Activated CD4-positive, alpha-beta T cell treated with anti-CD3 and anti-CD28 coated beads, Interleukin-2, amount 10 ng/mL, durations not matched to agents 24 days and 14 days (primary cell): ENCODE measurements at regions not wholly inside any gene's neighbourhood (a gene's known extent, or its start where the extent isn't known, plus 50 kb on each side); places are given as distances from the start of the nearest gene placed in this dataset.

ENCODE experiments used
- DNase-seq: peaks from one replicate; pipeline ENCODE4 v3.0.0; 2022
- H3K27ac Mint-ChIP-seq: one replicate; pipeline ENCODE4 v1.8.0; 2022; ENCODE audit warnings: mild to moderate bottlenecking, mixed read lengths
- H3K27me3 Mint-ChIP-seq: one replicate; pipeline ENCODE4 v1.8.0; 2022; ENCODE audit warnings: mixed read lengths
- H3K36me3 Mint-ChIP-seq: one replicate; pipeline ENCODE4 v1.8.0; 2022; ENCODE audit warnings: low read depth, mild to moderate bottlenecking, mixed read lengths
- H3K4me1 Mint-ChIP-seq: one replicate; pipeline ENCODE4 v1.8.0; 2021; ENCODE audit warnings: mixed read lengths
- H3K4me3 Mint-ChIP-seq: one replicate; pipeline ENCODE4 v1.8.0; 2022; ENCODE audit warnings: mild to moderate bottlenecking, moderate library complexity, mixed read lengths
- H3K9me3 Mint-ChIP-seq: one replicate; pipeline ENCODE4 v1.8.0; 2021; ENCODE audit warnings: mixed read lengths
- intact Hi-C: fragments of 100-400 bp; cut with micrococcal nuclease; formaldehyde crosslinking; loops from one replicate; pipeline ENCODE4 v1.15.1; 2023

- H3K36me3 Mint-ChIP-seq: no peaks in the 10 kb centered on the region
- DNase-seq: no peak
- no peak overlapping the region for H3K4me3 Mint-ChIP-seq
- H3K4me1 Mint-ChIP-seq: no peaks in the 10 kb centered on the region
- intact Hi-C loops: no loop called here
- H3K27me3 Mint-ChIP-seq: no peaks in the 10 kb centered on the region
- no peak overlapping the region for H3K27ac Mint-ChIP-seq
- no peaks in the 10 kb centered on the region for H3K9me3 Mint-ChIP-seq
Observed at GRCh38 chr4:98210281-98210680, 50.9 kb upstream of the RAP1GDS1 start.

- Mint-ChIP-seq H3K27me3 (no peaks in the 10 kb centered on the region), H3K36me3 (no peaks in the 10 kb centered on the region), H3K27ac (no peak overlapping the region), H3K4me3 (no peak overlapping the region), H3K4me1 (no peaks in the 10 kb centered on the region), H3K9me3 (no peaks in the 10 kb centered on the region)
- DNase-seq: no peak
- intact Hi-C loops: no loop called here
Observed at GRCh38 chr4:98209111-98209510, 52.1 kb upstream of the RAP1GDS1 start.

GRCh38 chr4:98204236-98204553 lies 57.0 kb upstream of the RAP1GDS1 start:
- Mint-ChIP-seq H3K27ac (no peak overlapping the region), H3K9me3 (peaks cover 6% of the 10 kb centered on the region), H3K27me3 (no peaks in the 10 kb centered on the region), H3K4me1 (peaks cover 9% of the 10 kb centered on the region), H3K36me3 (no peaks in the 10 kb centered on the region), H3K4me3 (no peak overlapping the region)
- no peak for DNase-seq
- intact Hi-C loops: no loop called here

- no peaks in the 10 kb centered on the region for H3K27me3 Mint-ChIP-seq
- peaks cover 6% of the 10 kb centered on the region for H3K9me3 Mint-ChIP-seq
- DNase-seq: no peak
- peak overlapping the region; percentile 50 for H3K4me3 Mint-ChIP-seq
- no peak overlapping the region for H3K27ac Mint-ChIP-seq
- peaks cover 9% of the 10 kb centered on the region for H3K4me1 Mint-ChIP-seq
- no peaks in the 10 kb centered on the region for H3K36me3 Mint-ChIP-seq
- intact Hi-C loops: no loop called here
Observed at GRCh38 chr4:98203332-98204235, 57.6 kb upstream of the RAP1GDS1 start.

DNA sequence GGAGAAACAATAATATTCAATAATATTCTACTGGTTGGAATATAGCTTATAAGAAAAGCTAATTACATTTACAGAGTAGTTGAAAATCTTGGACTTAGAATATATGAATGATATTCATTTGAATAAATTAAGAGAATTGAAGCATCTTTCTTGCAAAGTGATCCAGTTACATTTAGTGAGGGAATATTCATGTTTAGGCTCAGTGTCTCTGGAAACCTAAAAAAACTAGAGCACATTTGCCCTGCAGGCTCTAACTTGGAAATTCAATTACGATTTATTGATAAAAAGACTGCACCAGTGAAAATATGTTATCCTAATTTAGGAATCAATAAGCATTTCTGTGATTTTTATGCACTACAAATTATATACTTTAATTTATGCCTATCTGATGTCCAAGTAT lies 58.3 kb upstream of the RAP1GDS1 start:
- Mint-ChIP-seq H3K9me3 (peaks cover 6% of the 10 kb centered on the region), H3K27ac (no peak overlapping the region), H3K4me1 (peaks cover 9% of the 10 kb centered on the region), H3K27me3 (no peaks in the 10 kb centered on the region), H3K36me3 (no peaks in the 10 kb centered on the region), H3K4me3 (no peak overlapping the region)
- no peak for DNase-seq
- intact Hi-C loops: no loop called here

GRCh38 chr4:98199247-98199646 lies 56.0 kb upstream of the STPG2 start:
- no peaks in the 10 kb centered on the region for H3K27me3 Mint-ChIP-seq
- peaks cover 9% of the 10 kb centered on the region for H3K4me1 Mint-ChIP-seq
- H3K27ac Mint-ChIP-seq: no peak overlapping the region
- intact Hi-C loops: no loop called here
- peaks cover 9% of the 10 kb centered on the region for H3K9me3 Mint-ChIP-seq
- H3K4me3 Mint-ChIP-seq: no peak overlapping the region
- no peak for DNase-seq
- H3K36me3 Mint-ChIP-seq: no peaks in the 10 kb centered on the region

GRCh38 chr4:98195005-98195404 lies 51.7 kb upstream of the STPG2 start:
- intact Hi-C loops: no loop called here
- no peak overlapping the region for H3K27ac Mint-ChIP-seq

DNA sequence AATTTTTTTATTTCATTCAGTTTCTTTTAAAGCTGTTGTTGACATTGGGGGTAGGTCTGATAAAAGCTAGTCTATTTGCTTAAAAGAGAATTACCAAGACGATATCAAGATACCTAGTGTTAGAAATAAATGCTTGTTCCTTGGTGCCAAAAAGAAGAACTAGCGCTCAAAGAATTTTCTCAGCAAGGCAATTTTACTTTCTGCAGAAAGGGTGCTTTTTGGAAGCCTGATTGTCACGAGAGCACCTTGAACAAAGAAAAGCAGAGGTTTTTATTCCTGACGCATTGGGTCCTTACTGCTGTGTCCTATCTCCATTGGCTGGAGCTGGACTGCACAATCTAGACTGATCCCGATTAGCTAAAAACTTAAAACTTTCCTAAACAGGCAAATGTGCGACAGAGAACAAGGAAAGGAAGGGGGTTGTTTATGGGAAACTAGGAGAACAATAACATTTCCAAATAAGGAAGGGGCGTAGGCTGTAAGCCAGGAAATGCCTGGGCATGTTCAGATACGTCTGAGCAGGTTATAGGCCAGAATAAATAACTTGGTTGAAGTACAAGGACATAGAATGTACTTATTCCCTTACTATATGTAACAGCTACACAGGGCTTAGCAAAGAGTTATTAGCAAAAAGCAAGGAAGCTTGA lies 50.3 kb upstream of the STPG2 start:
- H3K36me3 Mint-ChIP-seq: peaks cover 4% of the 10 kb centered on the region
- intact Hi-C loops: no loop called here

More at GRCh38 chr4:98195005-98195404, 51.7 kb upstream of the STPG2 start:
- H3K9me3 Mint-ChIP-seq: peaks cover 15% of the 10 kb centered on the region
- H3K36me3 Mint-ChIP-seq: peaks cover 4% of the 10 kb centered on the region
- H3K4me1 Mint-ChIP-seq: no peaks in the 10 kb centered on the region
- H3K27me3 Mint-ChIP-seq: no peaks in the 10 kb centered on the region
- H3K4me3 Mint-ChIP-seq: no peak overlapping the region
- no peak for DNase-seq

More for the DNA sequence above, 50.3 kb upstream of the STPG2 start:
- H3K27ac Mint-ChIP-seq: no peak overlapping the region
- no peak overlapping the region for H3K4me3 Mint-ChIP-seq
- peaks cover 2% of the 10 kb centered on the region for H3K27me3 Mint-ChIP-seq
- no peak for DNase-seq
- H3K4me1 Mint-ChIP-seq: no peaks in the 10 kb centered on the region
- H3K9me3 Mint-ChIP-seq: peaks cover 14% of the 10 kb centered on the region
